ENCODE measurements at regions not wholly inside any gene's neighbourhood (a gene's known extent, or its start where the extent isn't known, plus 50 kb on each side); places are given as distances from the start of the nearest gene placed in this dataset.

- POLR2A ChIA-PET, result no interaction called here
- no peaks in the 10 kb centered on the region for H3K9me2 ChIP-seq
- no peaks in the 10 kb centered on the region for H3K79me2 ChIP-seq (ENCODE audit: insufficient read depth)
- no peak overlapping the region for H3K27ac ChIP-seq (ENCODE audit: low read depth in 2 of 2, low read length in 1 of 2)
- no peaks in the 10 kb centered on the region for H3K36me3 ChIP-seq (replicated peaks in 1 of 2; ENCODE audit: control insufficient read depth in 1 of 2, insufficient read depth in 2 of 2, low read length in 1 of 2)
- 0 out of 2 replicates have a peak, but pooled peaks cover 4% of the 10 kb centered on the region for H3K9me3 ChIP-seq
- H3K27me3 ChIP-seq (ENCODE audit: insufficient read depth), result no peaks in the 10 kb centered on the region
- TF ChIP-seq, protein P1, sequence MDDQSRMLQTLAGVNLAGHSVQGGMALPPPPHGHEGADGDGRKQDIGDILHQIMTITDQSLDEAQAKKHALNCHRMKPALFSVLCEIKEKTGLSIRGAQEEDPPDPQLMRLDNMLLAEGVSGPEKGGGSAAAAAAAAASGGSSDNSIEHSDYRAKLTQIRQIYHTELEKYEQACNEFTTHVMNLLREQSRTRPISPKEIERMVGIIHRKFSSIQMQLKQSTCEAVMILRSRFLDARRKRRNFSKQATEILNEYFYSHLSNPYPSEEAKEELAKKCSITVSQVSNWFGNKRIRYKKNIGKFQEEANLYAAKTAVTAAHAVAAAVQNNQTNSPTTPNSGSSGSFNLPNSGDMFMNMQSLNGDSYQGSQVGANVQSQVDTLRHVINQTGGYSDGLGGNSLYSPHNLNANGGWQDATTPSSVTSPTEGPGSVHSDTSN (IDR thresholded peaks at IDR 0.05), result no peak
- TF ChIP-seq IRF3 (IDR thresholded peaks at IDR 0.05; ENCODE audit: low read depth, low read length), result no peak
- no peak for TF ChIP-seq SMC3 (IDR thresholded peaks at IDR 0.05; ENCODE audit: low read depth, low read length)
- TF ChIP-seq MAX (IDR thresholded peaks at IDR 0.05; ENCODE audit: low read depth), result no peak
- no peak for TF ChIP-seq CHD2 (IDR thresholded peaks at IDR 0.05; ENCODE audit: low read length, partially characterized antibody)
- no peak for TF ChIP-seq NRF1 (IDR thresholded peaks at IDR 0.05; ENCODE audit: low read depth, low read length)
- TF ChIP-seq TCF12 (IDR thresholded peaks at IDR 0.05), result no peak
- no peak for TF ChIP-seq JUND (IDR thresholded peaks at IDR 0.05)
- CTCF ChIA-PET, result no interaction called here
- WGBS (ENCODE audit: low lambda C conversion rate), result 15% methylated on average over 5 of the region's 5 CpGs
- H3F3A ChIP-seq (replicated peaks; ENCODE audit: insufficient read depth), result no peaks in the 10 kb centered on the region
- H3K4me1 ChIP-seq (ENCODE audit: control insufficient read depth in 1 of 2, insufficient read depth in 2 of 2, low read depth in 1 of 2, low read length in 1 of 2), result no peaks in the 10 kb centered on the region
- H3K9ac ChIP-seq, result no peak overlapping the region
- H2AFZ ChIP-seq (ENCODE audit: low read depth), result no peak overlapping the region
- no peak for DNase-seq
- no peak overlapping the region for H3K4me2 ChIP-seq
- no peak overlapping the region for H3K4me3 ChIP-seq (ENCODE audit: low read depth in 2 of 2, low read length in 1 of 2)
- no peaks in the 10 kb centered on the region for H4K20me1 ChIP-seq (ENCODE audit: insufficient read depth)
Observed at GRCh38 chr10:81216949-81217348, 658.0 kb upstream of the NRG3 start.

- H4K20me1 ChIP-seq (ENCODE audit: insufficient read depth), result no peaks in the 10 kb centered on the region
- DNase-seq, result no peak
- H3K4me2 ChIP-seq, result no peak overlapping the region
- H3K9me2 ChIP-seq, result no peaks in the 10 kb centered on the region
- 33% methylated on average over 4 of the region's 4 CpGs for WGBS (ENCODE audit: low lambda C conversion rate)
- no peak overlapping the region for H2AFZ ChIP-seq (ENCODE audit: low read depth)
- H3K27me3 ChIP-seq (ENCODE audit: insufficient read depth), result no peaks in the 10 kb centered on the region
- no peaks in the 10 kb centered on the region for H3K79me2 ChIP-seq (ENCODE audit: insufficient read depth)
- H3F3A ChIP-seq (replicated peaks; ENCODE audit: insufficient read depth), result no peaks in the 10 kb centered on the region
- H3K4me1 ChIP-seq (ENCODE audit: control insufficient read depth in 1 of 2, insufficient read depth in 2 of 2, low read depth in 1 of 2, low read length in 1 of 2), result no peaks in the 10 kb centered on the region
- H3K9me3 ChIP-seq, result 0 out of 2 replicates have a peak, but pooled peaks cover 4% of the 10 kb centered on the region
- no peak overlapping the region for H3K9ac ChIP-seq
- TF ChIP-seq CHD2 (IDR thresholded peaks at IDR 0.05; ENCODE audit: low read length, partially characterized antibody) (no peak), SIN3A (IDR thresholded peaks at IDR 0.05; ENCODE audit: borderline replicate concordance, low read depth, low read length) (no peak), NRF1 (IDR thresholded peaks at IDR 0.05; ENCODE audit: low read depth, low read length) (no peak), SMC3 (IDR thresholded peaks at IDR 0.05; ENCODE audit: low read depth, low read length) (no peak), JUND (IDR thresholded peaks at IDR 0.05) (no peak)
- CTCF ChIA-PET, result no interaction called here
- POLR2A ChIA-PET, result no interaction called here
- no peaks in the 10 kb centered on the region for H3K36me3 ChIP-seq (replicated peaks in 1 of 2; ENCODE audit: control insufficient read depth in 1 of 2, insufficient read depth in 2 of 2, low read length in 1 of 2)
- no peak overlapping the region for H3K4me3 ChIP-seq (ENCODE audit: low read depth in 2 of 2, low read length in 1 of 2)
- H3K27ac ChIP-seq (ENCODE audit: low read depth in 2 of 2, low read length in 1 of 2), result no peak overlapping the region
Observed at GRCh38 chr10:81218307-81218706, 656.7 kb upstream of the NRG3 start.

- Histone ChIP-seq H3K4me3 (ENCODE audit: low read depth in 2 of 2, low read length in 1 of 2) (no peak overlapping the region), H4K20me1 (ENCODE audit: insufficient read depth) (no peaks in the 10 kb centered on the region), H3K36me3 (replicated peaks in 1 of 2; ENCODE audit: control insufficient read depth in 1 of 2, insufficient read depth in 2 of 2, low read length in 1 of 2) (no peaks in the 10 kb centered on the region), H3K79me2 (ENCODE audit: insufficient read depth) (no peaks in the 10 kb centered on the region), H3K9me2 (no peaks in the 10 kb centered on the region), H3K4me1 (ENCODE audit: control insufficient read depth in 1 of 2, insufficient read depth in 2 of 2, low read depth in 1 of 2, low read length in 1 of 2) (no peaks in the 10 kb centered on the region), H3K4me2 (no peak overlapping the region), H3F3A (replicated peaks; ENCODE audit: insufficient read depth) (no peaks in the 10 kb centered on the region), H2AFZ (ENCODE audit: low read depth) (no peak overlapping the region), H3K9ac (no peak overlapping the region), H3K27me3 (ENCODE audit: insufficient read depth) (no peaks in the 10 kb centered on the region), H3K9me3 (0 out of 2 replicates have a peak, but pooled peaks cover 4% of the 10 kb centered on the region), H3K27ac (ENCODE audit: low read depth in 2 of 2, low read length in 1 of 2) (no peak overlapping the region)
- 0% methylated on average over 1 of the region's 1 CpG for WGBS (ENCODE audit: low lambda C conversion rate)
- CTCF ChIA-PET, result no interaction called here
- DNase-seq, result no peak
- POLR2A ChIA-PET, result no interaction called here
- TF ChIP-seq RFX5 (IDR thresholded peaks at IDR 0.05; ENCODE audit: low read length), result no peak
- no peak for TF ChIP-seq MEF2A (IDR thresholded peaks at IDR 0.05; ENCODE audit: borderline replicate concordance, low read depth)
- no peak for TF ChIP-seq YY1 (IDR thresholded peaks at IDR 0.05; ENCODE audit: low read depth)
- no peak for TF ChIP-seq TEAD4 (IDR thresholded peaks at IDR 0.05; ENCODE audit: borderline replicate concordance, insufficient read depth)
- TF ChIP-seq, protein P2, sequence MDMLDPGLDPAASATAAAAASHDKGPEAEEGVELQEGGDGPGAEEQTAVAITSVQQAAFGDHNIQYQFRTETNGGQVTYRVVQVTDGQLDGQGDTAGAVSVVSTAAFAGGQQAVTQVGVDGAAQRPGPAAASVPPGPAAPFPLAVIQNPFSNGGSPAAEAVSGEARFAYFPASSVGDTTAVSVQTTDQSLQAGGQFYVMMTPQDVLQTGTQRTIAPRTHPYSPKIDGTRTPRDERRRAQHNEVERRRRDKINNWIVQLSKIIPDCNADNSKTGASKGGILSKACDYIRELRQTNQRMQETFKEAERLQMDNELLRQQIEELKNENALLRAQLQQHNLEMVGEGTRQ (IDR thresholded peaks at IDR 0.05; ENCODE audit: borderline replicate concordance, low read depth, low read length), result no peak
- TF ChIP-seq EP300 (IDR thresholded peaks at IDR 0.05; ENCODE audit: borderline replicate concordance in 1 of 2, low read depth in 1 of 2, low read length in 1 of 2), result no peak
- TF ChIP-seq, protein P1 (IDR thresholded peaks at IDR 0.05), result no peak
- no peak for TF ChIP-seq POLR2AphosphoS5 (IDR thresholded peaks at IDR 0.05; ENCODE audit: low read depth, low read length)
- TF ChIP-seq RXRA (IDR thresholded peaks at IDR 0.05; ENCODE audit: borderline replicate concordance, low read depth), result no peak
- no peak for TF ChIP-seq GATA2 (CRISPR knock-in tag; IDR thresholded peaks at IDR 0.05)
Observed at GRCh38 chr10:81219758-81220157, 655.2 kb upstream of the NRG3 start.
